Fibroblast of the aortic adventitia (primary cell): ENCODE measurements at regions not wholly inside any gene's neighbourhood (a gene's known extent, or its start where the extent isn't known, plus 50 kb on each side); places are given as distances from the start of the nearest gene placed in this dataset.
"Not testable (repeated sequence)": the region's sequence is repeated elsewhere in the genome, so short reads cannot be mapped to it uniquely, and the experiment has no call there.

ENCODE experiments used
- DNase-seq: peaks from one replicate; pipeline ENCODE4 v3.0.0-alpha.2; 2010; ENCODE audit warnings: low read depth
- H3K4me3 ChIP-seq: 2 replicates; pipeline ENCODE4 v1.5.1; 2011; ENCODE audit warnings: low read depth, mild to moderate bottlenecking, control low read depth, low read length, moderate library complexity
- TF ChIP-seq, protein P1 (sequence below): IDR thresholded peaks from 2 replicates; pipeline ENCODE4 v1.5.1; 2011; ENCODE audit warnings: mild to moderate bottlenecking, low read length, control low read depth, inconsistent platforms; ENCODE audit not compliant: insufficient read depth

DNA sequence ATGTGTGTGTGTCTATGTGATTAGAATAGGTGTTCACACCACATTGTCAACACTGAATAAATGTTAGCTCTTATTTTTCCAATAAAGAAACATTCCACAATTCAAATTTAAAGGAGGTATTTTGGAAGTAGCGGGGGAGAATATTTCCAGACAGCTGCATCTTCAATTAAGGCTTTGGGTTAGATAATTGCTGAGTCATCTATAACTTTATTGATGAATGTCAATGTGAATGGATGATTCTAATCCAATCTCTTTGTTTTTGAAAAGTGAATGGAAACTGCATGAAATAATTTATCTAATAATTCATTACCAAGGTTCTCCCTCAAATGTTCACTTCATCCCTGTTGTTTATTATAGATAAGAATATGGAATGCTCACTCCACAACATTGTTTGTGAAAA, 625.2 kb downstream of the IRS1 start:
- no peak overlapping the region for H3K4me3 ChIP-seq
- no peak for DNase-seq
- TF ChIP-seq, protein P1, sequence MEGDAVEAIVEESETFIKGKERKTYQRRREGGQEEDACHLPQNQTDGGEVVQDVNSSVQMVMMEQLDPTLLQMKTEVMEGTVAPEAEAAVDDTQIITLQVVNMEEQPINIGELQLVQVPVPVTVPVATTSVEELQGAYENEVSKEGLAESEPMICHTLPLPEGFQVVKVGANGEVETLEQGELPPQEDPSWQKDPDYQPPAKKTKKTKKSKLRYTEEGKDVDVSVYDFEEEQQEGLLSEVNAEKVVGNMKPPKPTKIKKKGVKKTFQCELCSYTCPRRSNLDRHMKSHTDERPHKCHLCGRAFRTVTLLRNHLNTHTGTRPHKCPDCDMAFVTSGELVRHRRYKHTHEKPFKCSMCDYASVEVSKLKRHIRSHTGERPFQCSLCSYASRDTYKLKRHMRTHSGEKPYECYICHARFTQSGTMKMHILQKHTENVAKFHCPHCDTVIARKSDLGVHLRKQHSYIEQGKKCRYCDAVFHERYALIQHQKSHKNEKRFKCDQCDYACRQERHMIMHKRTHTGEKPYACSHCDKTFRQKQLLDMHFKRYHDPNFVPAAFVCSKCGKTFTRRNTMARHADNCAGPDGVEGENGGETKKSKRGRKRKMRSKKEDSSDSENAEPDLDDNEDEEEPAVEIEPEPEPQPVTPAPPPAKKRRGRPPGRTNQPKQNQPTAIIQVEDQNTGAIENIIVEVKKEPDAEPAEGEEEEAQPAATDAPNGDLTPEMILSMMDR = no peak

DNA sequence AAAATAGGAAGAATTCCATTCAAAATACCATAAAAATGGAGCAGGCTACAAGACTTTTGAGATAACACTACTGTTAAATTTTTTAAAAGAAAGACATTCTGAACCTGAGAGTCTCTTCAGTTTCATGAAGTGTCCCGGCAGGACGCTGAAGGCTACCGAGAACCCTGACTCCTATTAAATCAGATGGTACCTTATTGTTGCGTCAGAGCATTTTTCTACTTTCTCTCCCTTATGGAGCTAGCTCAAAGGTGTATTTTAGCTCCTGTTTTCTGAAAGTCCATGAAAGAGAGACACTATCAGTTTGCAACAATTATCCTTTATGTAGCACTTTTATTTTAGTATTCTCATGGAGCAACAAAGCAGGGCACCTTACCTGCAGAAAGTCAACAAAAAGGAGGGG, 626.7 kb downstream of the IRS1 start:
- H3K4me3 ChIP-seq = no peak overlapping the region
- TF ChIP-seq, protein P1 = no peak
- DNase-seq = no peak

DNA sequence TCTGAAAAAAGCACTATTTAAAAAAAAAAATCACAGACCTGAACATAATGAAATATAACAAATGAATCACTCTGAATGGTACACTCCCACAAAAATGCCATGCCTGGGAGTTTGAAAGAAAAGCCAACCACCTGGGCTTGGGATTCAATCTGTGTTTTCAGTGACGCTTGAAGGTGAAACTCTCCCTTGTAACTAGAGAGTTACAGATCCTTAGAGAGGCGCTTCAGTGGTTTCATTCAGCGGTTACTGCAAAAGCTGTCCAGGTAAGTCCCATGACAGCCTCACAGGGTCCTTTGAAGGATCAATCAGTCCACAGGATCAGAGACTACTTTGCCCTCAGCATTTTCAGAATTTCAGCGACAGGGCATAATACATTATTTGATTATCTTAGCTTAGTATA, 627.3 kb downstream of the IRS1 start:
- DNase-seq = no peak
- no peak overlapping the region for H3K4me3 ChIP-seq
- TF ChIP-seq, protein P1 = no peak

DNA sequence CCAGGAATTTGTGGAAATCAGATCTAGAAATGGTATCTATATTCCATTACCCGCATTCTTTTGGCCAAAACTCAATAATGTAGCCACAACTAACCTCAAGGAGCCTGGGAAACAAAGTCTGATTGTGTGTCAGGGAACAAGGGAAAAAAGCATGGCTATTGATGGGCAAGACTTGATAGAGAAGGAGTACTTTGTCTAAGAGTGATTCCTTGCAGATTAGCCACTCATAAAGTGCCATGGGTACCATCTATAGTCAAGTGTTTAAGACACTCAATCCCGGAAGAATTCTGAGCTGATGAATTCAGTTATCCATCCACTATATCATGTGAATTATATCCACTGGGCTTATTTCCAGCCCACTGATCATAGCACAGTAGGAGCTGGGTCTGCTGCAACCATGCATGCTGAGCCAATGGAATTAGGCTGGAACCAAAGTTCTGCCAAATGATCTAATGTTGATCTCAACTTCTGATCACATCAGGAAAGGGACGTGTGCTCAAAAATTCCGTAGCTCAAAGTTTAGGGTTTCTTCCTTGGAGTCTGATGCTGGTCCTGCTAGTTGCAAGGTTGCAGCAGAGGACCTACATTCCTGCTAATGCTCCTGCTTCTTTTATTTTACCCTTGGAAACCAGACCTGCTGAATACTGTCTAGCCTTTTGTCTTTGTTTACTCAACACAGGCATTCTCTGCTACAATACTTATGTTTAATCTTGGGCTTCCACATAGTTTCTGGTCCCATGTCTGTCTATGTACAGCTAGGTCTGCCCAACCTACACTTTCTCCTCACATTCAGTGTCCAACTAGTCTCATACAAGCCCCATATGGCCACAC, 629.7 kb downstream of the IRS1 start:
- TF ChIP-seq, protein P1 = no peak
- no peak overlapping the region for H3K4me3 ChIP-seq
- DNase-seq = no peak

DNA sequence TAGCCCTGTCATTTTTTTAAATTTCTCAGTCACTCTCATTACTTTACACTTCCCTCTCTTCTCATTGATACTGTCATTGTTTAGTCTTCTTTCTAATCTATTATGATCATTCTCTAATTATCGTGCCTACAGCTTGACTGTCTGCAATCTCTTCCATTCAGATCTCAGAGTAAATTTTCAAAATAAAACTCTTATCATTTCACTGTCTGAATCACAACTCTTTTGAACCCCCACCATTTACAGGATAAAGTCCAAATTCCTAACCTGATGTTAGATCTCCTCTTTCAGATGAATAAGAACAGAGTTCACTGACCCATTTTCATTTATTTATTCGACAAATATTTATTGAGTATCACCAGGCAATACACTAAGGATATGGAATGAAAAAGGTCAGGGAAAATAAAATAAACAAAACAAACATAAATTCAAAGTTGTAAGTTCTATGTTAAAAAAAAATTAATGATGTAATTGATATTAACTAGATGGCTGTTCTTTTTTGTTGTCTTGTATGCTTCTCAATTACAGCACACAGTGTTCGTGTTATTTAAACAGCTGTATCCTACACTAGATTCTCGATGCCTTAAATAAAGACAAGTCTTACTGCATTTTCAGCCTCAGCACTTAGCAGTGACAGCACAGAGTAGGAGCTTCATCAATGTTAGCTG, 631.0 kb downstream of the IRS1 start:
- TF ChIP-seq, protein P1 = no peak
- DNase-seq = no peak
- H3K4me3 ChIP-seq = no peak overlapping the region

DNA sequence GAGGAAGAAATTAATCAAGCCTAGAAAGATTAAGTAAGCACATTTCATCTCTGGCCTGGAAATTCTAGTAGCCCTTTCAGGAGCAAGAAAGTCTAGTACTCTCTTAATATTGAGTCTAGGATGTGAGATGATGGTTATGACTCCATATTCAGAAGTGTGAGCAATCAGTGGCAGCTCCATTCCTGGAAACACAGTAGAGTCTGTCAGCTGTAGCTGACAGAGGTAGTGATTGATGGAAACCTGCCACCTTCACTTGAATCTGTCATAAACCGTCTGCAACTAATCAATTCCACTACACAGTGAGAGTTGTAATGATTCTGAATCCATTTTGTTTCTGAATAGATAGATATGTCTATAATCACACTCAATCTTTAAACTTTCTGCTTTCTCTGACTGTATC, 635.1 kb downstream of the IRS1 start:
- no peak for DNase-seq
- no peak overlapping the region for H3K4me3 ChIP-seq
- TF ChIP-seq, protein P1 = no peak

DNA sequence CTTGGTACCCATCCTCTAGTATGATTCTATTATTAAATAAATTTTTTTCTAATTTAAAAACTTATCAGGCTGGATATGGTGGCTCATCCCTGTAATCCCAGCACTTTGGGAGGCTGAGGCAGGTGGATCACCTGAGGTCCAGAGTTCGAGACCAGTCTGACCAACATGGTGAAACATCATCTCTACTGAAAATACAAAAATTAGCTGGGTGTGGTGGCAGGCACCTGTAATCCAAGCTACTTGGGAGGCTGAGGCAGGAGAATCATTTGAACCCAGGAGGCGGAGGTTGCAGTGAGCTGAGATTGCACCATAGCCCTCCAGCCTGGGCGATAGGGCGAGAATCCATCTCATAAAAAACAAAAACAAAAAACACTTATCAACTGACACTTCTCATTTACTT, 639.0 kb downstream of the IRS1 start:
- not testable (repeated sequence) for H3K4me3 ChIP-seq, DNase-seq
